ENCODE measurements at regions not wholly inside any gene's neighbourhood (a gene's known extent, or its start where the extent isn't known, plus 50 kb on each side); places are given as distances from the start of the nearest gene placed in this dataset.

DNA sequence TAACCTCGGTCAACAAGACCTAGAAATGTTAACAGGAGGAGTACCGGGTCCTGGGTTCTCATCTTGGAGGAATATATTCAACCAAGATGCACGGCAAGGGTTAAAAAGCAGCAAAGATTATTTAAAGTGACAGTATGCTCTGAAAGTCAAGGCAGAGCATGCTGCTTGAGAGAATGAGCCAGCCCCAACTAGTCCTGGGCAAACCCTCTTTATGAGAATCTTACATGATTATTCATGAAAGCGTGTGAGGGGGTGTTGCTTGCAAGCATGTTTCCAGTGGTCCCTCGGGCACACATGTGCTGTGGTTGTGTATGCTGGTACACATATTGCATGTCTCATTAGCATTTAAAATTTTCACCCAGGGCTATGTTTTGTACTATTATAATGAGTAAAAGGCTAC lies 1445.6 kb downstream of the SI start:
- Histone ChIP-seq H3K27ac (ENCODE audit: extremely low read depth, low read depth, low read length) (no peak overlapping the region), H3K4me1 (ENCODE audit: control insufficient read depth, insufficient read depth, low read length) (no peaks in the 10 kb centered on the region), H3K36me3 (ENCODE audit: control insufficient read depth in 2 of 2, insufficient read depth in 1 of 2, low read length in 2 of 2) (no peaks in the 10 kb centered on the region), H3K4me3 (ENCODE audit: low read depth, low read length) (no peak overlapping the region), H3K9me3 (ENCODE audit: control insufficient read depth, insufficient read depth, low read depth, low read length) (no peaks in the 10 kb centered on the region)
- CTCF ChIA-PET = no interaction called here
- TF ChIP-seq HOXC10 (CRISPR knock-in tag; IDR thresholded peaks at IDR 0.05) = no peak
- TF ChIP-seq, protein P1, sequence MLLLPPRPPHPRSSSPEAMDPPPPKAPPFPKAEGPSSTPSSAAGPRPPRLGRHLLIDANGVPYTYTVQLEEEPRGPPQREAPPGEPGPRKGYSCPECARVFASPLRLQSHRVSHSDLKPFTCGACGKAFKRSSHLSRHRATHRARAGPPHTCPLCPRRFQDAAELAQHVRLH (tag by site-specific recombination; IDR thresholded peaks at IDR 0.05) = no peak
- no peak for TF ChIP-seq SP3 (tag by site-specific recombination; IDR thresholded peaks at IDR 0.05)
- TF ChIP-seq HOXA7 (CRISPR knock-in tag; IDR thresholded peaks at IDR 0.05; ENCODE audit: borderline replicate concordance) = no peak
- TF ChIP-seq, protein P2, sequence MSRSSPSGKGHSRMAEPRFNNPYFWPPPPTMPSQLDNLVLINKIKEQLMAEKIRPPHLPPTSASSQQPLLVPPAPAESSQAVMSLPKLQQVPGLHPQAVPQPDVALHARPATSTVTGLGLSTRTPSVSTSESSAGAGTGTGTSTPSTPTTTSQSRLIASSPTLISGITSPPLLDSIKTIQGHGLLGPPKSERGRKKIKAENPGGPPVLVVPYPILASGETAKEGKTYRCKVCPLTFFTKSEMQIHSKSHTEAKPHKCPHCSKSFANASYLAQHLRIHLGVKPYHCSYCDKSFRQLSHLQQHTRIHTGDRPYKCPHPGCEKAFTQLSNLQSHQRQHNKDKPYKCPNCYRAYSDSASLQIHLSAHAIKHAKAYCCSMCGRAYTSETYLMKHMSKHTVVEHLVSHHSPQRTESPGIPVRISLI (tag by site-specific recombination; IDR thresholded peaks at IDR 0.05) = no peak
- TF ChIP-seq ZNF585B (tag by site-specific recombination; IDR thresholded peaks at IDR 0.05) = no peak
- TF ChIP-seq ZNF211 (tag by site-specific recombination; IDR thresholded peaks at IDR 0.05; ENCODE audit: low read depth) = no peak
- TF ChIP-seq ZNF341 (tag by site-specific recombination; IDR thresholded peaks at IDR 0.05; ENCODE audit: low read depth) = no peak
- no peak for TF ChIP-seq ZNF776 (tag by site-specific recombination; IDR thresholded peaks at IDR 0.05; ENCODE audit: borderline replicate concordance)
- TF ChIP-seq, protein P3, sequence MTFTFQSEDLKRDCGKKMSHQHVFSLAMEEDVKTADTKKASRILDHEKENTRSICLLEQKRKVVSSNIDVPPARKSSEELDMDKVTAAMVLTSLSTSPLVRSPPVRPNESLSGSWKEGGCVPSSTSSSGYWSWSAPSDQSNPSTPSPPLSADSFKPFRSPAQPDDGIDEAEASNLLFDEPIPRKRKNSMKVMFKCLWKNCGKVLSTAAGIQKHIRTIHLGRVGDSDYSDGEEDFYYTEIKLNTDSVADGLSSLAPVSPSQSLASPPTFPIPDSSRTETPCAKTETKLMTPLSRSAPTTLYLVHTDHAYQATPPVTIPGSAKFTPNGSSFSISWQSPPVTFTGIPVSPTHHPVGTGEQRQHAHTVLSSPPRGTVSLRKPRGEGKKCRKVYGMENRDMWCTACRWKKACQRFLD (tag by site-specific recombination; IDR thresholded peaks at IDR 0.05) = no peak
- TF ChIP-seq BCL11A (tag by site-specific recombination; IDR thresholded peaks at IDR 0.05; ENCODE audit: low read depth) = no peak
- TF ChIP-seq ZNF184 (tag by site-specific recombination; IDR thresholded peaks at IDR 0.05) = no peak
- TF ChIP-seq, protein P4, sequence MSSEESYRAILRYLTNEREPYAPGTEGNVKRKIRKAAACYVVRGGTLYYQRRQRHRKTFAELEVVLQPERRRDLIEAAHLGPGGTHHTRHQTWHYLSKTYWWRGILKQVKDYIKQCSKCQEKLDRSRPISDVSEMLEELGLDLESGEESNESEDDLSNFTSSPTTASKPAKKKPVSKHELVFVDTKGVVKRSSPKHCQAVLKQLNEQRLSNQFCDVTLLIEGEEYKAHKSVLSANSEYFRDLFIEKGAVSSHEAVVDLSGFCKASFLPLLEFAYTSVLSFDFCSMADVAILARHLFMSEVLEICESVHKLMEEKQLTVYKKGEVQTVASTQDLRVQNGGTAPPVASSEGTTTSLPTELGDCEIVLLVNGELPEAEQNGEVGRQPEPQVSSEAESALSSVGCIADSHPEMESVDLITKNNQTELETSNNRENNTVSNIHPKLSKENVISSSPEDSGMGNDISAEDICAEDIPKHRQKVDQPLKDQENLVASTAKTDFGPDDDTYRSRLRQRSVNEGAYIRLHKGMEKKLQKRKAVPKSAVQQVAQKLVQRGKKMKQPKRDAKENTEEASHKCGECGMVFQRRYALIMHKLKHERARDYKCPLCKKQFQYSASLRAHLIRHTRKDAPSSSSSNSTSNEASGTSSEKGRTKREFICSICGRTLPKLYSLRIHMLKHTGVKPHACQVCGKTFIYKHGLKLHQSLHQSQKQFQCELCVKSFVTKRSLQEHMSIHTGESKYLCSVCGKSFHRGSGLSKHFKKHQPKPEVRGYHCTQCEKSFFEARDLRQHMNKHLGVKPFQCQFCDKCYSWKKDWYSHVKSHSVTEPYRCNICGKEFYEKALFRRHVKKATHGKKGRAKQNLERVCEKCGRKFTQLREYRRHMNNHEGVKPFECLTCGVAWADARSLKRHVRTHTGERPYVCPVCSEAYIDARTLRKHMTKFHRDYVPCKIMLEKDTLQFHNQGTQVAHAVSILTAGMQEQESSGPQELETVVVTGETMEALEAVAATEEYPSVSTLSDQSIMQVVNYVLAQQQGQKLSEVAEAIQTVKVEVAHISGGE (tag by site-specific recombination; conservative IDR thresholded peaks at IDR 0.05; ENCODE audit: low read depth) = no peak
- TF ChIP-seq, protein P5, sequence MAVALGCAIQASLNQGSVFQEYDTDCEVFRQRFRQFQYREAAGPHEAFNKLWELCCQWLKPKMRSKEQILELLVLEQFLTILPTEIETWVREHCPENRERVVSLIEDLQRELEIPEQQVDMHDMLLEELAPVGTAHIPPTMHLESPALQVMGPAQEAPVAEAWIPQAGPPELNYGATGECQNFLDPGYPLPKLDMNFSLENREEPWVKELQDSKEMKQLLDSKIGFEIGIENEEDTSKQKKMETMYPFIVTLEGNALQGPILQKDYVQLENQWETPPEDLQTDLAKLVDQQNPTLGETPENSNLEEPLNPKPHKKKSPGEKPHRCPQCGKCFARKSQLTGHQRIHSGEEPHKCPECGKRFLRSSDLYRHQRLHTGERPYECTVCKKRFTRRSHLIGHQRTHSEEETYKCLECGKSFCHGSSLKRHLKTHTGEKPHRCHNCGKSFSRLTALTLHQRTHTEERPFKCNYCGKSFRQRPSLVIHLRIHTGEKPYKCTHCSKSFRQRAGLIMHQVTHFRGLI (tag by site-specific recombination; IDR thresholded peaks at IDR 0.05) = no peak
- TF ChIP-seq ZNF660 (tag by site-specific recombination; IDR thresholded peaks at IDR 0.05) = no peak
- TF ChIP-seq ZNF324 (tag by site-specific recombination; IDR thresholded peaks at IDR 0.05) = no peak
- no peak for TF ChIP-seq ZNF560 (tag by site-specific recombination; IDR thresholded peaks at IDR 0.05; ENCODE audit: borderline replicate concordance)
- no peak for TF ChIP-seq ZNF623 (tag by site-specific recombination; IDR thresholded peaks at IDR 0.05)
- TF ChIP-seq, protein P6, sequence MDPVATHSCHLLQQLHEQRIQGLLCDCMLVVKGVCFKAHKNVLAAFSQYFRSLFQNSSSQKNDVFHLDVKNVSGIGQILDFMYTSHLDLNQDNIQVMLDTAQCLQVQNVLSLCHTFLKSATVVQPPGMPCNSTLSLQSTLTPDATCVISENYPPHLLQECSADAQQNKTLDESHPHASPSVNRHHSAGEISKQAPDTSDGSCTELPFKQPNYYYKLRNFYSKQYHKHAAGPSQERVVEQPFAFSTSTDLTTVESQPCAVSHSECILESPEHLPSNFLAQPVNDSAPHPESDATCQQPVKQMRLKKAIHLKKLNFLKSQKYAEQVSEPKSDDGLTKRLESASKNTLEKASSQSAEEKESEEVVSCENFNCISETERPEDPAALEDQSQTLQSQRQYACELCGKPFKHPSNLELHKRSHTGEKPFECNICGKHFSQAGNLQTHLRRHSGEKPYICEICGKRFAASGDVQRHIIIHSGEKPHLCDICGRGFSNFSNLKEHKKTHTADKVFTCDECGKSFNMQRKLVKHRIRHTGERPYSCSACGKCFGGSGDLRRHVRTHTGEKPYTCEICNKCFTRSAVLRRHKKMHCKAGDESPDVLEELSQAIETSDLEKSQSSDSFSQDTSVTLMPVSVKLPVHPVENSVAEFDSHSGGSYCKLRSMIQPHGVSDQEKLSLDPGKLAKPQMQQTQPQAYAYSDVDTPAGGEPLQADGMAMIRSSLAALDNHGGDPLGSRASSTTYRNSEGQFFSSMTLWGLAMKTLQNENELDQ (tag by site-specific recombination; IDR thresholded peaks at IDR 0.05; ENCODE audit: low read depth) = no peak
- TF ChIP-seq, protein P7, sequence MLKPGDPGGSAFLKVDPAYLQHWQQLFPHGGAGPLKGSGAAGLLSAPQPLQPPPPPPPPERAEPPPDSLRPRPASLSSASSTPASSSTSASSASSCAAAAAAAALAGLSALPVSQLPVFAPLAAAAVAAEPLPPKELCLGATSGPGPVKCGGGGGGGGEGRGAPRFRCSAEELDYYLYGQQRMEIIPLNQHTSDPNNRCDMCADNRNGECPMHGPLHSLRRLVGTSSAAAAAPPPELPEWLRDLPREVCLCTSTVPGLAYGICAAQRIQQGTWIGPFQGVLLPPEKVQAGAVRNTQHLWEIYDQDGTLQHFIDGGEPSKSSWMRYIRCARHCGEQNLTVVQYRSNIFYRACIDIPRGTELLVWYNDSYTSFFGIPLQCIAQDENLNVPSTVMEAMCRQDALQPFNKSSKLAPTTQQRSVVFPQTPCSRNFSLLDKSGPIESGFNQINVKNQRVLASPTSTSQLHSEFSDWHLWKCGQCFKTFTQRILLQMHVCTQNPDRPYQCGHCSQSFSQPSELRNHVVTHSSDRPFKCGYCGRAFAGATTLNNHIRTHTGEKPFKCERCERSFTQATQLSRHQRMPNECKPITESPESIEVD (tag by site-specific recombination; IDR thresholded peaks at IDR 0.05) = no peak
- POLR2A ChIA-PET = no interaction called here

Data from HEK293 (cell line).